ENCODE measurements at regions not wholly inside any gene's neighbourhood (a gene's known extent, or its start where the extent isn't known, plus 50 kb on each side); places are given as distances from the start of the nearest gene placed in this dataset.

DNA sequence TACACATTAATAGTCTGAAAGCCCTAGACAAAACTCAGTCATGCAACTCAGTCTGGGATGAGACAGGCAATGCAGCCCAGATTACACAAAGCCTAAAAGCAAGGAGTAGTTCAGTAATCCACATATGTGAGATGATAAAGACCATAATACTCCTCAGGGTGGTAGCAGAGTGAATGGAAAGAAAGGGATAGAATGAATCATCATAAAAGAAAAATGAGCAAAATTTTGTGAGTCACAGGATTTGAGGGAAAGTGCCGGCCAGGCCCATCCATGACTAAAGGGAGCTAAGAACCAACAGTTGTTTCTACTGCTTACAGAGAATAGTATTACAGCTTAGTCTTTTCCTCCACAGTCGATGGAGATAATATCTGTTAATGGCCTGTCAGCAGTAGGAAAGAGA lies 90.0 kb upstream of the POU5F2 start:
- ChIA-PET CTCF (no interaction called here), POLR2A (no interaction called here)
- no peaks in the 10 kb centered on the region for H3K4me1 Mint-ChIP-seq (ENCODE audit: low read depth)
- peaks cover 16% of the 10 kb centered on the region for H3K9me3 Mint-ChIP-seq
- DNase-seq: no peak
- H3K4me3 Mint-ChIP-seq: no peak overlapping the region
- peaks cover 26% of the 10 kb centered on the region for H3K36me3 Mint-ChIP-seq
- H3K27me3 Mint-ChIP-seq: no peaks in the 10 kb centered on the region
- intact Hi-C loops (cut with micrococcal nuclease): no loop called here
- H3K27ac Mint-ChIP-seq: no peak overlapping the region

DNA sequence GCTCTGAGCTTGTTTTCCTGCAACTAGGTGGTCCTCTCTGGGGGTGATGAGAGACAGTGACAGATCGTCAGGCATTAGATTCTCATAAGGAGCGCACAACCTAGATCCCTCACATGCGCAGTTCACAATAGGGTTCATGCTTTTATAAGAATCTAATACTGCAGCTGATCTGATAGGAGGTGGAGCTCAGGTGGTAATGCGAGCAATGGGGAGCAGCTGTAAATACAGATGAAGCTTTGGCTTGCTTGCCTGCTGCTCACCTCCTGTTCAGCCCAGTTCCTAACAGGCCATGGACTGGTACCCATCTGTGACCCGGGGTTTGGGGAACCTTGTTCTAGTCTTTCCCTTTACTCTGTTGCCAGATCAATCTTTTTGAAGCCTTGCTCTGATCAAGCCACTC lies 89.5 kb upstream of the POU5F2 start:
- Mint-ChIP-seq H3K27ac (no peak overlapping the region), H3K9me3 (peaks cover 18% of the 10 kb centered on the region)
- no peak for DNase-seq

DNA sequence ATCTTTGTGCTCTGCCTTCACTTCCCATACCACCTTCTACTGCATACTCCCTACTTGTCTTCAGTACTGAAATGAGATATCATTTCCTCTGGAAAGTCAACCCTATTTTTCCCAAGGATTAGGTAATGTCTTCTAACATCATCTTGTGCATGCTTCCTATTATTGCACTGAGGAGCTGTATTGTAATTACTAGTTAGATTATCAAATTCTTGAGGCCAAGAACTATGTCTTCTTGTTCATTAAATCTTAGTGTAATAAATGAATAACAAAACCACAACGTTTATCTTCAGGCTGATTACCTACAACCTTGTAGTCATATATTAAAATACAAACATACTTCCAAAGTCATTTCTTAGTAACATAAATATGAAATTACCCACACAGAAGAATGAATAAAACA lies 87.9 kb upstream of the POU5F2 start:
- no peak for DNase-seq
- ChIA-PET POLR2A (no interaction called here), CTCF (no interaction called here)
- no peaks in the 10 kb centered on the region for H3K4me1 Mint-ChIP-seq (ENCODE audit: low read depth)
- no peak overlapping the region for H3K4me3 Mint-ChIP-seq
- H3K36me3 Mint-ChIP-seq: peaks cover 36% of the 10 kb centered on the region
- no peaks in the 10 kb centered on the region for H3K27me3 Mint-ChIP-seq
- intact Hi-C loops (cut with micrococcal nuclease): no loop called here
- peaks cover 18% of the 10 kb centered on the region for H3K9me3 Mint-ChIP-seq
- no peak overlapping the region for H3K27ac Mint-ChIP-seq

More for the DNA sequence above, 89.5 kb upstream of the POU5F2 start:
- Mint-ChIP-seq H3K4me3 (no peak overlapping the region), H3K27me3 (no peaks in the 10 kb centered on the region), H3K4me1 (ENCODE audit: low read depth) (no peaks in the 10 kb centered on the region), H3K36me3 (peaks cover 28% of the 10 kb centered on the region)
- ChIA-PET POLR2A (no interaction called here), CTCF (no interaction called here)
- intact Hi-C loops (cut with micrococcal nuclease): no loop called here

DNA sequence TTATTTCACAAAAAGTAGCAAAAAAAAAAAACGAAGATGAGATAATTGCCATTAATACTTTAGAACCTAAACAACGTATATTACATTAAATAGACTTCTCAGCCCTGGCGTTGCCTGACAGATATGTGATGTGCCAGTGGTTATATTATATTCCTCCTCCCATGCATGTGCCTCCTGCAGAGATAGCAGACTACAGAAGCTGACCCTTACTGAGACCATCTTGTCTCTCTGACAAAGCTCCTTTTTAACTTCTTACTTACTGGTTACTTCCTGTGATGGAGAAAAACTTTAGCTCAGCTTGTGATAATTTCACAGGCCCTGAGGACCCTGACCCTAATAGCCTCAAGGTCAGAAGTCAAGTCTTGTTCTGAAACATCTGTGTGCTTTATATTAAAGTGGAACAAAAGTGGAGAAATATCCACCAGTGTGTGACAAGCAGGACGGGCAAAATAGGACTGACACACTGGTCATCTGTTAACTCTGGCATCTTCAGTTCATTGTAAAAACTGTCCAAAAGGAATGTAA lies 80.6 kb upstream of the POU5F2 start:
- ChIA-PET CTCF (interaction anchor here (0.6 kb wide), 1 partner anchor 21 kb away, joined by 3 read pairs; no protein-coding TSS in a partner anchor), POLR2A (no interaction called here)
- H3K36me3 Mint-ChIP-seq: peaks cover 25% of the 10 kb centered on the region
- peaks cover 6% of the 10 kb centered on the region for H3K9me3 Mint-ChIP-seq
- DNase-seq: no peak
- intact Hi-C loops (cut with micrococcal nuclease): no loop called here
- H3K4me1 Mint-ChIP-seq (ENCODE audit: low read depth): no peaks in the 10 kb centered on the region
- no peaks in the 10 kb centered on the region for H3K27me3 Mint-ChIP-seq
- H3K4me3 Mint-ChIP-seq: no peak overlapping the region
- H3K27ac Mint-ChIP-seq: no peak overlapping the region

DNA sequence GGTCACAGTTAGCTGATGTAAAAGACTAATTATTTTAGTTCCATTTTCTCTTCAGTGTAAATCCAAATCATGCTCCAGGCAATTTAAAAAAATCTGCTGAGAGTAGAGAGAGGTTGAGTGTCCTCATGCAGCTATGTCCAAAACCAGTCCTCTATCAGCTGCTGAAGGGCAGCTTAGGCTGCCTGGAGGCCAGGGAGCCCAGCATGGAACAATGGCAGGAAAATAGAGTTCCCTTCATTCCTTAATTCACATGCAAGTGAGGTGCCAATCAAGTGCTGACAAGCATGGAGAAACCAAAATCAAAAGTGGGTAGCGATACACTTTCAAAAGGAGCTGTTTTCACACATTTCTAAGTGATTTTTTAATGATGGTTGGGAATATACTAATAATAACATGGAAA lies 78.3 kb upstream of the POU5F2 start:
- POLR2A ChIA-PET: no interaction called here

DNA sequence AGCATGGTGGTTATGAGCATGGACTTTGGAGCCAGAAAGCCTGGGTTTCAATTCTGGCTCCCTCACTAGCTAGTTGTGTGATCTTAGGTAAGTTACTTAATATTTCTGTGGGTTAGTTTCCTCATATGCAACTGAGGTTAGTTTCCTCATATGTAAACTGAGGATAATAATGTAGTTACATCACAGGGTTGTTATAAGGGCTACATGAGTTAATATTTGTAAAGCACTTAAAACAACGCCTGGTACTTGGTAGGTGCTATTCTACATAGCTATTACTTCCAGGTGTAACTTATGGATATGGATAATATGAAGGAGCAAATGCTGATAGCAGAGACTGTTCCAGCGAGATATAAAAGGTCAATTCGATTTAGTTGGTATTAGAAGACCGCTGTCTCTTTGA lies 69.4 kb upstream of the POU5F2 start:
- Mint-ChIP-seq H3K4me1 (ENCODE audit: low read depth) (no peaks in the 10 kb centered on the region), H3K27me3 (no peaks in the 10 kb centered on the region), H3K4me3 (no peak overlapping the region), H3K9me3 (no peaks in the 10 kb centered on the region), H3K27ac (no peak overlapping the region), H3K36me3 (no peaks in the 10 kb centered on the region)
- CTCF ChIA-PET: interaction anchor here (1.3 kb wide), 1 partner anchor 9 kb away, joined by 4 read pairs; no protein-coding TSS in a partner anchor
- POLR2A ChIA-PET: no interaction called here
- intact Hi-C loops (cut with micrococcal nuclease): no loop called here
- no peak for DNase-seq

More for the DNA sequence above, 78.3 kb upstream of the POU5F2 start:
- peaks cover 2% of the 10 kb centered on the region for H3K9me3 Mint-ChIP-seq
- CTCF ChIA-PET: interaction anchor here (0.6 to 0.9 kb wide), 2 partner anchors 19 to 696 kb away, joined by 3 read pairs; no protein-coding TSS in a partner anchor
- intact Hi-C loops (cut with micrococcal nuclease): no loop called here
- H3K36me3 Mint-ChIP-seq: peaks cover 15% of the 10 kb centered on the region
- H3K27me3 Mint-ChIP-seq: no peaks in the 10 kb centered on the region
- no peak overlapping the region for H3K4me3 Mint-ChIP-seq
- H3K4me1 Mint-ChIP-seq (ENCODE audit: low read depth): no peaks in the 10 kb centered on the region
- no peak overlapping the region for H3K27ac Mint-ChIP-seq
- no peak for DNase-seq

DNA sequence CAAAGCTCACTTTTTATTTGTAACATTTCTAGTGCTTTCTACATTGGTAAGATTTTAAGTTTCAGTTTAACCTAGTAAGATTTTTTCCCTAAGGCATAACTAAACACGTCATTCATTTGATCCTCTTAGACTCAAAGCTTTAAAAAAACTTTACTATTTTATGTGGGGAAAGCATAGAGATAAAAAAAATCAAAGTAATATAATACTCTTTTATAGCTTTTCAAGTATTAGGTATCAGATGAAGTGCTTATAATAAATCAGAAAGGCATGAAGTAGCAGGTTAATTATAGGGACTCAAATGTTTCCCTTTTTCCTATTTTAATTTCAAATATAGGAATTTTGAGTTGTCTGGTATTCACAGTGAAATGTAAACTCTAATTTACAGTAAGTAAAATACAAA lies 68.0 kb upstream of the POU5F2 start:
- ChIA-PET CTCF (no interaction called here), POLR2A (no interaction called here)
- no peaks in the 10 kb centered on the region for H3K36me3 Mint-ChIP-seq
- H3K27me3 Mint-ChIP-seq: no peaks in the 10 kb centered on the region
- DNase-seq: no peak
- no peaks in the 10 kb centered on the region for H3K4me1 Mint-ChIP-seq (ENCODE audit: low read depth)
- H3K4me3 Mint-ChIP-seq: no peak overlapping the region
- intact Hi-C loops (cut with micrococcal nuclease): no loop called here
- H3K27ac Mint-ChIP-seq: no peak overlapping the region
- H3K9me3 Mint-ChIP-seq: no peaks in the 10 kb centered on the region

DNA sequence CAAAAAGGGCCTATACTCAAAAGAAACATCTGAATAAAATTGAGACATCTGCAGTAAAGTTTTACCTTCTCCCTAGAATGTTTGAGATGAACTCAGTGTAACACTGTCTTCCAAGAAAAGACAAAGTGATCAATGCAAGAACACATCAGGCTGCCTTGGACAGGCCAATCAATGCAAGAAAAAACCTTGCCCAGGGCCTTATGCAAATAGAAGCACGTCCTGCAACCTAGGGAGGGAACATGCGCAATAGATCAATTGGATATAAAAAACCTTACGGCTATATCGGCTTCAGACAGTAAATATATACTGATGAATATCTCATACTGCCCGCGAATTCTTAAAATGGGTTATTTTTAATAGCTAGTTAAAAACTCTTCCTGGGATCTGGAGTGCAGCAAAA lies 66.4 kb upstream of the POU5F2 start:
- H3K27ac Mint-ChIP-seq: no peak overlapping the region
- H3K9me3 Mint-ChIP-seq: no peaks in the 10 kb centered on the region
- H3K4me3 Mint-ChIP-seq: no peak overlapping the region
- ChIA-PET CTCF (interaction anchor here (0.8 to 1.5 kb wide), 2 partner anchors 10 to 200 kb away, joined by 3 to 6 read pairs; no protein-coding TSS in a partner anchor), POLR2A (no interaction called here)
- H3K36me3 Mint-ChIP-seq: no peaks in the 10 kb centered on the region
- H3K4me1 Mint-ChIP-seq (ENCODE audit: low read depth): no peaks in the 10 kb centered on the region
- H3K27me3 Mint-ChIP-seq: no peaks in the 10 kb centered on the region
- DNase-seq: no peak
- intact Hi-C loops (cut with micrococcal nuclease): no loop called here

DNA sequence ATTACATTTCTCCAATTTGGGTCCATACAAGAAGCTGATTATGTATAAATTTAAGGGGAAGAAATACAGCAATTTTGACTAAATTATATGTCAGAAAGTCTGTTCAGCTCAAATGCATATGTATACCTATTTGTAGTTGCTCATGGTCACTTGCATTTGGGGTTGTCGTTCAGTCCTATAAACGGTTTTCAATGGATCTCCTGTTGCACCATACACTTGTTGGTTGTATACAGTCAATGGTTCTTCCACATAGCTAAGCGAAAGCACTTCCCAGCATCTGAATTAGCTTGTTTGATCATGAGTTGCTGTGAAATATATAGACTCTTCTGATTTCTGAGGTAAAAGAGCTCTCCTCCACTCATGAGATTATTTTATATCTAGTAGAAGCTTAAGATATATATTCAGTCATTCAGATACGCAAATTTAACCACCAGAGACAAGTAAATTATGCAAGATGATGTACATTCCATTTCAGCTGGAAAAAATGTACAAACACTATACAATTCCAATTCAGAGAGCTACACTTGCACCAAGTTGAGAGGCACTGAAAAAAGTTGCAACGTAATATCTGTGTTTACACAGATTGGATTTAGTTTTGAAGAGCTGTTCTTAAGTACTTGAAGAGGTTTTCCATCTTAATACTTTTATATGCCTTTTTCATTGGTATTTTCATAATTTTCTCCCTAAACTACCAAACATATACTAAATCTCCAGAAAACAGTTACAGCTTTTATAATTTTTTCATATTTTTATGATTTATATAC lies 64.4 kb upstream of the POU5F2 start:
- no peaks in the 10 kb centered on the region for H3K36me3 Mint-ChIP-seq
- H3K27ac Mint-ChIP-seq: no peak overlapping the region
- no peaks in the 10 kb centered on the region for H3K4me1 Mint-ChIP-seq (ENCODE audit: low read depth)
- no peaks in the 10 kb centered on the region for H3K9me3 Mint-ChIP-seq
- intact Hi-C loops (cut with micrococcal nuclease): no loop called here
- CTCF ChIA-PET: interaction anchor here (0.7 to 1.0 kb wide), 2 partner anchors 14 to 185 kb away, joined by 3 read pairs; no protein-coding TSS in a partner anchor
- POLR2A ChIA-PET: no interaction called here
- no peak overlapping the region for H3K4me3 Mint-ChIP-seq
- H3K27me3 Mint-ChIP-seq: no peaks in the 10 kb centered on the region
- DNase-seq: no peak

DNA sequence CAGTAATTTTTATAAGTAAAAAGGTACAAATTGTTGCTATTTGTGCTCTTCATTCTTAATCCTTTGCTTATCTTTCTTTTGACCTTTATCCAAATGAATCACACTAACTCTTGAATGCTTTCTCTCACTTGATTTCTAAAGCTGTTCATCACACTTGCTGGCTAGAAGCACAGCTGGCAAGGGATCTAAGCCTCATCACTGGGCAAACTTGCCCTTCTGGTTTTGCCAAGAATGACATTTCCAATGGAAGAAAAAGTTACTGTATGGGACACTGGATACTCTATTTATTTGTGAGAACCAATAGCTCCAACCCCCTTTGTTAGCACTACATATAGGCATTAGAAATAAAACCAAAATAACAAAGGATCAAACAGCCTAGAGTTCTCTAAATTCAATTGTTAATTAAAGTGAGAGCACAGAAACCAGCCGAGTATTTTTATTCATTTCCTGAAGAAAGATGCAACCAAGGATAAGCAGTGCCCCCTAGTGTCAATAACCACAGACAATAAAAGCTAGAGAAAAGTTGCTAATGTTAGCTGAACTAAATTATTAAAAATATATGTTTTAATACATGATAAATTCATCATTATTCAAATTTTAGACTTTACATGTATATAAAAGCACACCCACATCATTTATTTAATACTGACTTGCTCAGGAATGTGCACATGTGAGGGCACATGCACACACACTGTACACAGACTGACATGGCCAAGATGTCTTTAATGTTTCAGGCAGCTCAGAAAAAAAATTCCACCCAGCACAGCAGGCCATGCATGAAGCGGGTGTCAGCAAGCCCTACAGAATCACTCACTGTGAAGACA lies 59.8 kb upstream of the POU5F2 start:
- ChIA-PET CTCF (interaction anchor here (0.6 to 2.4 kb wide), 28 partner anchors 7 to 1032 kb away, joined by 3 to 37 read pairs (median 4); partner anchors contain the start of gene NR2F1-AS1), POLR2A (no interaction called here)
- Mint-ChIP-seq H3K9me3 (no peaks in the 10 kb centered on the region), H3K27ac (no peak overlapping the region), H3K36me3 (no peaks in the 10 kb centered on the region), H3K27me3 (no peaks in the 10 kb centered on the region), H3K4me3 (no peak overlapping the region), H3K4me1 (ENCODE audit: low read depth) (no peaks in the 10 kb centered on the region)
- intact Hi-C loops (cut with micrococcal nuclease): loop anchor here (1.0 to 5.0 kb wide), 5 partner anchors 114 to 1874 kb away; partner anchors contain the start of gene NR2F1-AS1
- DNase-seq: no peak

DNA sequence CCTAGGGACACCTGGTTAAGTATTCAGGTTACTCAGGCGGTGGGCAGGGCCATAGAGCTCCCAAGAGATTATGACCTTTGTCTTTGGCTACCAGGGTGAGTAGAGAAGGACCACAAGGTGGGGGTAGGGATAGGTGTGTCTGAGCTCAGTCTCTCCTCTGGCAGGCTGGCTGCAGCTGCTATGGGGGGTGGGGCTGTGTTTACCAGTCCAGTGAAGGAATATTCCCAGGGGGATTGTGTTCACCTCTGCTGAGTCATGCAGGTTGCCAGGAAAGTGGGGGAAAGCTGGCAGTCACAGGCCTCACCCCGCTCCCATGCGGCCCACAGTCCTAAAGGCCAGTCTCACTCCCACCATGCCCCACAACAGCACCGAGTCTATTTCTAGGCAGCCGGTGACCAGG lies 53.6 kb upstream of the POU5F2 start:
- intact Hi-C loops (cut with micrococcal nuclease): no loop called here
- POLR2A ChIA-PET: no interaction called here
- CTCF ChIA-PET: no interaction called here
- Mint-ChIP-seq H3K4me1 (ENCODE audit: low read depth) (no peaks in the 10 kb centered on the region), H3K4me3 (no peak overlapping the region), H3K27me3 (no peaks in the 10 kb centered on the region), H3K9me3 (no peaks in the 10 kb centered on the region), H3K27ac (no peak overlapping the region), H3K36me3 (peaks cover 14% of the 10 kb centered on the region)
- no peak for DNase-seq

DNA sequence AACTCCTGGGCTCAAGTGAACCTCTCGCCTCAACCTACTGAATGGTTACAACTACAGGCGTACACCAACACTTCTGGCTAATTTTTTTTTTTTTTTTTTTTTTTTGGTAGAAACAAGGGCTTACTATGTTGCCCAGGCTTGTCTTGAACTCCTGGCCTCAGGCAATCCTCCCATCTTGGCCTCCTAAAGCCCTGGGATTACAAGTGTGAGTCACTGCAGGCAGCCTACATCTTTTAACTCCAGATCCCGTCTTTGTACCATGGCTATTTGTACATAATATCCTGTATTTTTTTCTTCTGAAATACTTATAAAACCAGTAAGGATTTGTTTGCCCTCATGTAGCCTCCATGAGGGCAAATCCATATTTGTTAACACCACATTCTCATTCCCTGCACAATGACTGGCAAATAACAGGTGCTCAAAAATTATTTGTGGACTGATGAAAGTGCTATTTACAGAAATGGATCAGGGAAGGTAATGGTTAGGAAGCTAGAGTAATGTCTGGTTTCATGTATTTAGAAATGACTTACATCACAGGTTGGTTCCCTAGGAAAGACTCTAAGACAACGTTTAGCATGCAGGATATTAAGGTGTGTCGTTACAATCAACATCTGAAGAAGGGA lies 51.9 kb upstream of the POU5F2 start:
- Mint-ChIP-seq H3K9me3 (no peaks in the 10 kb centered on the region), H3K4me3 (no peak overlapping the region), H3K4me1 (ENCODE audit: low read depth) (no peaks in the 10 kb centered on the region), H3K27ac (no peak overlapping the region), H3K27me3 (no peaks in the 10 kb centered on the region), H3K36me3 (peaks cover 14% of the 10 kb centered on the region)
- intact Hi-C loops (cut with micrococcal nuclease): no loop called here
- DNase-seq: no peak
- CTCF ChIA-PET: no interaction called here
- POLR2A ChIA-PET: no interaction called here

Data from activated CD4-positive, alpha-beta memory T cell treated with anti-CD3 and anti-CD28 coated beads for 36 hours (primary cell).